ENCODE measurements at regions not wholly inside any gene's neighbourhood (a gene's known extent, or its start where the extent isn't known, plus 50 kb on each side); places are given as distances from the start of the nearest gene placed in this dataset.
"Not testable (repeated sequence)": the region's sequence is repeated elsewhere in the genome, so short reads cannot be mapped to it uniquely, and the experiment has no call there.

DNA sequence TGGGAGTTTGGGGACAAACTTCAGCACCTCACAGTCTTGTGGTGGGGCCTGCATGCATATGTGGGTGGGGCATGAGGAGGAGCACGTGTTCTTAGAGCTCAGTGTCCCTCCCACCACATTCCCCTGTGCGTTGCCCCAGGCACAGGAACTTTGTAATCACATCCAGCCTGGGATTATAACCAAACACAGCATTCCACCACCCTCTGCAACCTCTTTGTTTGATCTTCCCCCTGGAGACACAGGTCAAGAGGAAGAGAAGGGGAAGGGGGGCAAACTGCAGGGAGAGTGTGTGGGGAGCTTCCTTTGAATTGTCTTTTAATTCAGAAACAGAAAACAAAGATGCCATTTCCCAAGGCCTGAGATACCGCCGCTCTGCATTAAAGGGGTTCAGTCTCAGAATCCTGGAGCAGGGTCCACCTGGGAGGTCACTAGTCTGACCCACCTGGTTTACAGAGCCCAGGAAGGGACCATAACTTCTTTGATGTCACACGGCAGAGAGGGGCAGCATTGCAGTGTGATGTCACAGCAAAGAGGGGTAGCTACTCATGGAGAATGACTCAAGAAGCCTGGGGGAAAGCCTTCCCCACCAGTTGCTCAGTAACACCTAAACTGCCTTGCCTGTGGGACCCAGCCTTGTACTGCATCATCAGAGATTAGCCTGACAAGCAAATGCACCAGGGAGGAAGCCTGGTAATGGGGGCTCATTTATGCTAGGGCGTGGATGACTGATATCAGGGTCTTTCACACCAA, 106.3 kb upstream of the RNU6-1 start:
- no peak for DNase-seq

DNA sequence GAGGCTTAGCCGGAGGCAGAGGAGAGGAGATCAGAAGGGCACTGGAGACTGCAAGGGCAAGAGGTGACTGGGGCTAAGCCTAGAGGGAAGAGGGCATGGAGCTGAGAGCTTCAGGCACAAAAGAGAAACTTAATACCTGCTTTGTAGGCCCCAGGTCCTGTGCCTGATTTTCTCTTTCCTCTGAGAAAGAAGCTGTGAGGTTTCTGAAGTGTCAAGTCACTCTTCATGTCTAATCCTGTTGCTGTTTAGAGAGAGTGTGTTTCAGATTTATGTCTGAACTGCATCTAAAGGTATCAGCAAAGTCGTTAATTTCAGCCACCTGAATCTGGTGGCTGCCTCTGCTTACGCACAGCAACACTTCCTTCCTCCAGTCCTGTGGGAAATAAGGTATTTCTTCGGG, 106.9 kb upstream of the RNU6-1 start:
- no peak for DNase-seq

DNA sequence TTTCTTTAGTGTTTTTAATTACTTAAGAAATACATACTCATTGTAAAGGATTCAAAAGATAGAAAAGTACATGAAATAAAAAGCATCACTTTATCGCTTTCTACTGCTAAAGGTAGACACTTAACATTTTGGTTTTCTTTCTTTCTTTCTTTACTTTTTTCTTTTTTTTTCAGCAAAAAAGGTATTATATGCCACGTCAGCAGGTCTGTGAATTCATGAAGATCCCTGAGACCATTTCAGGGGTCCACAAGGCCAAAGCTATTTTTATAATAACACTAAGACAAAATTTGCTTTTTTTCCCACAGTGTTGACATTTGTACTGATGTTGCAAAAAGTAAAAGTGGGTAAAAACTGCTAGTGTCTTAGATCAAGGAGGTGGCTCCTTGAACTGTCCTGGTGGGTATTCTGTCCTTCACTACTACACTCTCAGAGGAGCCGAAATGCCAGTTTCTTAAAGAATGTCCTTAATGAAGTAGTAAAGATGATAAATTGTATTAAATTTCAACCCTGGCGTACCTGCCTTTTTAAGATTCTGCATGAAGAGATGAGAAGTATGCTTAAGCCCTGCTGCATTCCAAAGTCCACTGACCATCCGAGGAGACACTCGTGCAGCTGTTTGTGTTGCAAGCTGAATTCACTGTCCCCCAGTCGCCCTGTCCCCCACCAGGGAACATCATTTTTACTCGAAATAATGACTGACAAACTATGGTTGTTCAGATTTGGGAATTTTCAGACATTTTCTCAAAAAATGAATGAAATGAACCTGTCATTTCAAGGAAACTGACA, 106.7 kb upstream of the PIAS1 start:
- DNase-seq: no peak

DNA sequence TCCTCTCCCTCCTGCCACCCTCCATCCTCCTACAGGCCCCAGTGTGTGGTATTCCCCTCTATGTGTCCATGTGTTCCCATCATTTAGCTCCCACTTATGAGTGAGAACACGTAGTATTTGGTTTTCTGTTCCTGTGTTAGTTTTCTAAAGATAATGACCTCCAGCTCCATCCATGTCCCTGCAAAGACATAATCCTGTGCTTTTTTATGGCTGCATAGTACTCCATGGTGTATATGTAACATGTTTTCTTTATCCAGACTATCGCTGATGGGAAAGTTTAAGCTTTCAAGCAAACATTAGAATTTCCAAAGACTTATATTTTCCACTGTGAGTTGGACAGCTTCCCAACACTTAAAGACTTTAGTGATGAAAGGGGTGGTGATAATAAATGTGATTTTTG, 105.9 kb upstream of the PIAS1 start:
- DNase-seq: no peak

DNA sequence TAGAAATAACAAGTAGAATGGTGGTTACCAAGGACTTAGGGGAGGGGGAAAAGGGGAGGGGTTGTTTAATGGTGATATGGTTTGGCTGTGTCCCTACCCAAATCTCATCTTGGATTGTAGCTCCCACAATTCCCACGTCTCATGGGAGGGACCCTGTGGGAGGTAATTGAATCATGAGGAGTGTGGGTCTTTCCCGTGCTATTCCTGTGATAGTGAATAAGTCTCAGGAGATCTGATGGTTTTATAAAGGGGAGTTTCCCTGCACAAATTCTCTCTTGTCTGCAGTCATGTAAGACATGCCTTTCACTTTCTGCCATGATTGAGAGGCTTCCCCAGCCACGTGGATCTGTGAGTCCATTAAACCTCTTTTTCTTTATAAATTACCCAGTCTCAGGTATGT, 102.9 kb upstream of the PIAS1 start:
- DNase-seq: not testable (repeated sequence)

DNA sequence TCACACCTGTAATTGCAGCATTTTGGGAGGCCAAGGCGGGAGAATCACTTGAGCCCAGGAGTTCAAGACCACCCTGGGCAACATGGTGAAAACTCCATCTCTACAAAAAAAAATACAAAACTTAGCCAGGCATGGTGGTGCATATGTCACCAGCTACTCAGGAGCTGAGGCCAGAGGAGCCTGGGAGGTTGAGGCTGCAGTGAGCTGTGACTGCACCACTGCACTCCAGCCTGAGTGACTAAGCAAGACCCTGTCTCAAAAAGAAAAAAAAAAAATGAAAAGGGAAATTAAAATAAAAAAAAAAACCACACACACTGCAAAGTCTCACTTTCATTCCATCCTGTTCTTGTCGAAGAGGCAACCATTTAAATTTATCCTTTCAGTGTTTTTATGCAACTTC, 100.8 kb upstream of the PIAS1 start:
- DNase-seq: no peak

DNA sequence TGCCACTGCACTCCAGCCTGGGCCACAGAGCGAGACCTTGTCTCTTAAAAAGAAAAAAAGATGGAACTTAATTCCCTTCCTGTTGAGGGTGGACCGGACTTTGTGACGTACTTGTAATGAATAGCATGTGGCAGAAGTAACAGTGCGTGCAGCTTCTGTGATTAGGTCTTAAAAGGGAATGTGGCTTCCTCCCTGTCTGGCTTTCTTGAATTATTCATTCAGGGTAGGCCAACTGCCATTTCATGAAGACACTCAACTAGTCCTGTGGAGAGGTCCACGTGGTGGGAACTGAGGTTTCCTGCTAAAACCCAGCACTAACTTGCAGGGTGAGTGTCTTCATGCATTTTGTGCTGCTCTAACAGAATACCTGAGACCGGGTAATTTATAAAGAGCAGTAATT, 98.9 kb upstream of the PIAS1 start:
- no peak for DNase-seq

DNA sequence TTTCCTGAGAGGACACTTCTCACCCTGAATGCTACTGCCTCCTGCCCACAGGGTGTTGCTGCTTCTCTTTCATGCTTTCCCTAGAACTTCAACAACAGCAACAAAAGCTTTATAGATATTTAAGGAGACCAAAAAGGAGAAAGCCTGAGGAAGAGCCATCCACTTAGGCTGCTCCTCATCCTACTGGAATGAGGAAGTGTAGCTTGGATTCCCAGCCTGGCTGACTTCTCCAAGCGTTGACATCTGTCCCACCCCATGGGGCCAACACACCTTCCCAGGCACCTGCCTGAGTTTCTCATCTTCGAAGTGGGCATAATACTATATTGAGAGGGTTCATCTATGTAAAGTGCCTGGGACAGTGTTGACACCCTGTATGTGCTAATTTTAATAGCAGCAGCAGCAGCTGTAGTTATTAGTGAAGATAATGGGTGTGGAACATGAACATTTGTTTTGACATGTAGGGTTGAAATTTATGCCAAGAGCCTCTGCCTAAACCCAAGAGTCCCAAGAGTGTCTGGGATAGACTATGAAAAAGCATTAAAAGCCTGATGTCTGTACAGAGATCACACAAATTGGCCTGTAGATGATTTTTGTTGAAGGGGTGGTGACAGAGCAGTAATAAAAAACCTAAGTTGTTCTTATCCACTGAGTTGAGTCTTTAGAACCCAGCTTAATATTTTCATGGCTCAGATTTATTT, 96.5 kb upstream of the PIAS1 start:
- no peak for DNase-seq

DNA sequence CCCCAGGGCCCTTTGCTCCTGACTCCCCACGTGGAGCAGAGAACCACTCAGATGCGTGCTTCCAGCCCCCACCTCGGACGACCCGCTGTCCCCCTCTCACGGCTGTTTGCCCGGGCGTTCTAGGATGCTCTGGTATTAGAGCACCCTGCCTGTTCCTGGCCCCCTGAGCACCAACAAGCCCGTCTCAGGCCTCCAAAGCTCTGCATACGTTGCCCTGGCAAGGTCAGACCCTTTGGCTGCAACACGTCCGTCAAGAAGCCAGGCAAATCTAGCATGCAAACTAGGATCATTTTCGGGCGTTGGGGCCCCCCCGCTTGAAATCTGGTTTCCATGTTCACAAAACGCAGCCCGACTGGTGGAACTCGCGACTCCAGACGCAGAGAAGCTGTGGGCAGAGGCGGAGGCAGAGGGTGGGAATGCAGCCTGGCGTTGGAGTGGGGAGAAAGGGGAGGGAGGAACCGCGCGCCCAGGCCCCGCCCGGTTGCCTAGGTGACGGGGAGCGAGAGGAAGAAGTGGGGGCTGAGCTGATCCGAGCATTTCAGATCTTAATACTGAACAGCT, 86.2 kb upstream of the PIAS1 start:
- peak; percentile 60 to 74 for DNase-seq

DNA sequence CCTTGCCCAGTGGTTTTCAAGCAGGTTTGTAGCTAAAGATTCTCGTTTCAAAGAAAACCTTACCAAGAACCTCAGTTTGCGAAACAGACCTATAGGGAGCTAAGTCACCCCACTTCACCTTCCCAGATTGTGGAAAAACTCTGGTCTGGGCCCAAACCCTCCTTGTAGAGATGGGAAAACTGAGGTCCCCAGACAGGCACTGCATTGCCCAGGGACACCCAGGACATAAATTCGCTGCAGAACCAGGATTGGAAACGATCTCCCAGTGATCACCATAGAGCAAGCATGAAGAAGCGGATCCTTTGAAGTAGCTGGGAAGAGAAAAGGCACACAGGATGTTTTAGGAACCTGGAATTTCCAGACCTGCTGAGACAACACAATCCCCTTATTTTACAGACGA, 85.6 kb upstream of the PIAS1 start:
- no peak for DNase-seq

DNA sequence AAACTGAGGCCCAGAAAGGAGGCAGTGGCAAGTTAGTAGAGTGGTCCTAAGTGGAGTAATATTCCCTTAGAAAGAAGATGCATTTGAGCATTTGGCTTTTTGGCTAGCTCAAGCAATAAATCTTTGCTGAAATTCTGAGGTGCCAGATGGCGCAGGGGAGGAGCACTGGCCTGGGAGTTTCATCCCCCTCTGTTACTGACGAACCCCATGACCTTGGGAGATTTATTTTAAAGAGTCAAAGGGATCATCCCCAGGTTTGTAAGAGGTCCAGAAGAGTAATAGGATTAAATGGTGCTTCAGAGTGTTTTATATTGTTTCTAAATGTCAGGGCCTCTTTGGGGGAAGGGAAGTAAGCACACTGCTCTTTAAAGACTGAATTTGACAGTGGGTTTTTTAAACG, 85.1 kb upstream of the PIAS1 start:
- no peak for DNase-seq

DNA sequence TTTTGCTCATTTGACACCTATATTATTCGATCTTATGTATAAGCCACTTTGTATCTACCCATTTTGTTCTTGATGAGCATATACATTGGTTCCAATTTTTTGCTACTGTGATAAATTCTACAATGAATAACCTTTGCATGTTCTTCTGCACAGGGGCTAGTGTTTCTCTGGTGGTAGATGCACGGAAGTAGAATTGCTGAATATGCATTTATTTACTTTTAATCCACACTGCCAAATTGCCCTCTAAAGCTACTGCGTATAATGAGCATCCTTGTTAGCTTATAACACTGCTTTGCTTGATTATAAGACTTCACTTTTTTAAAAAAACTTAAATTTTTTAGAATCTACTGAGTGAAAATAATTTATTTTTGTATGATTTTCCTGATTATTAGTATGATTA, 84.2 kb upstream of the PIAS1 start:
- DNase-seq: no peak

DNA sequence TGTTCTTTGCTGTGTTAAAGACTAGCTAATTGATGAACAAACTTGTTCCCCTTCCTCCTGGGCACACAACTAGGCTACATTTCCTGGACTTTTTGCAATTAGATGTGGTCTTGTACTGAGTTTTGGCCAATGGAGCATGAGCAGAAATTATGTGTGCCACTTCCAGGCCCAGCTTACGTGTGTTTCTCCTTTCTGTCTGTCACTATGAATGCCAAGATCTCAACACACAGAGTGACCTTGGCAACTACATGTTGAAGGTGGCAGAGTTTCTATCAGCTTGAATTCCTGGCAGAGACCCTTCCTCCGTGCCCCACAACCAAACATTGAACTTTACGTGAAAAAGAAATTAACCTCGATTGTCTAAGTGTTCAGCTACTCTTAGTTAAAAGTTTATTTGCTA, 81.7 kb upstream of the PIAS1 start:
- no peak for DNase-seq

DNA sequence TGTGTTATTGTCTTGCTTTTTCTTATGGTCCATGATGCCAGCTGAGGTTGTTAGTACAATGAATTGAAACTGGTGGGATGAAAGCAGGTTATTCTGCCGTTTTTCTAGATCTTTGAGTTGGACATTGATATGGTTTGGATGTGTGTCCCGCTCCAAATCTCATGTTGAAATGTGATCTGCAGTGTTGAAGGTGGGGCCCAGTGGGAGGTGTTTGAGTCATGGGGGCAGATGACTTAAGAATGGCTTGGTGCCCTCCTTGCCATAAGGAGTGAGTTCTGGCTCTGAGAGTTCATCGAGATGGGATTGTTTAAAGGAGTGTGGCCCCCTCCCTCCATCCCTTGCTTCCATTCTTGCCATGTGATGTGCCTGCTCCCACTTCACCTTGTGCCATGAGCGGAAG, 80.3 kb upstream of the PIAS1 start:
- DNase-seq: no peak

DNA sequence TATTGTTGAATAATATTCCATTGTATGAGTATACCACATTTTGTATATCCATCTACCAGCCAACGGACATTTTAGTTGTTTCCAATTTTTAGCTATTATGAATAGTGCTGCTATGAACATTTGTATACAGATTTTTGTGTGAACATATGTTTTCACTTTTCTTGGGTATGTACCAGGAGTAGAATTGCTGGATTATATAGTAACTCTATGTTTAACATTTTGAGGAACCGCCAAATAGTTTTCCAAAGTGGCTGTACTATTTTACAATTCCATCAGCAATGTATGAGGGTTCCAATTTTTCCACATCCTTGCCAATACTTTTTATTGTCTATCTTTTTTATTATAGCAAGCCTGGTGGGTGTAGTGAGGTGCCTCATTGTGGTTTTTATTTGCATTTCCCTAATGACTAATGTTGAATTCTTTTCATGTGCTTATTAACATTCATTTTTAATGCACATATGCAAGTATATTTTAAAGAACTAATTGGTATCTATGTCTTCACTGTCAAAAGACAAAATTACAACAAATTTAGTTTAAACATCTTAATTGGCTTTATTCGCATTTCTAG, 77.5 kb upstream of the PIAS1 start:
- DNase-seq: no peak

DNA sequence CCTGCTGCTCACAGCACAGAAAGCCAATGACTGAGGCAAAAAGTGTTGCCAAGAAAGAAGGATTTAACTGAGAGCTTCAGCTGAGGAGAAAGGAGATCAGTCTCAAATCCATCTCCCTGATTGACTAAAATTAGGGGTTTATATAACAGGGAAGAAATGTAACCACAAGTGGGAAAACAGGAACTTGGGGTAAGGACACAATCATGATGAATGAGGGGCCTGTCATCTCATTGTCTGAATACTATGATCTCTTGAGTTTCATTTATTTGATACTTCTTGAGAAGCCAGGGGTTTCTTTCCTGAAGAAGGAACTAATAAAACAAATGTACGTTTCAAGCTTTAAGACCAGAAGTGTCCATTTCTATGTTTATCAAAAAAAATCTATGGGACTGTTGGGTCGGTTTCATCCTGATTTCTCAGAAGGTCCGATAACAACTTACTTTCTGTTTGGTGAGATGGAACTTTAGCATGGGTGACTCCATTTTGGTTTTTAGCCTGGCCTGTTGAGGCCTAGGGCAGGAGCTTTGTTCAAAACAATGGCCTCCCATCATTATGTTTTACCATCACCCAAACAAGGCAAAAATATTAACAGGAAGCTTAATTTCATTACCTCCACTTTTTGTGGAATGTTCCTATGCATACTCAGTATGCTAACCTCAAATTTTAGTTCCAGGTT, 76.6 kb upstream of the PIAS1 start:
- peak; percentile 20 to 26 for DNase-seq

DNA sequence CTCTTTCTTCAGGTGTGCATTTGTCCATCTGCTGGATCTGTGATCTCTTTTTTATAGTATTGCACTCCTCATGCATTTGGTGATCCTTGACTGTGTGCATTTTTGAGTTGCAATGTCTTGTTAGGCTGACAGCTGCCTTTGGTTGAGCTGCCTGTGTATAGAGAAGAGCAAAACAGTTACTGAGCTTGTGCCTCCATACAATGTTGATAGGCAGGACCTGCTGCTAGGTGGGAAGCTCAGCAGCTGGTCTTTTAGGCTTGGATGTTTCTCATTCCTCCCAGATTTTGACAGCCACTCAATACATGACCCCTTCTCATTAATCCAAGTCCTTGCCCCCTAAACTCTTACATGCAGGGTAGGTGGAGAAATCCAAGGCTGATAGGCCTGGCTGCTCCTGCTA, 74.8 kb upstream of the PIAS1 start:
- DNase-seq: no peak

DNA sequence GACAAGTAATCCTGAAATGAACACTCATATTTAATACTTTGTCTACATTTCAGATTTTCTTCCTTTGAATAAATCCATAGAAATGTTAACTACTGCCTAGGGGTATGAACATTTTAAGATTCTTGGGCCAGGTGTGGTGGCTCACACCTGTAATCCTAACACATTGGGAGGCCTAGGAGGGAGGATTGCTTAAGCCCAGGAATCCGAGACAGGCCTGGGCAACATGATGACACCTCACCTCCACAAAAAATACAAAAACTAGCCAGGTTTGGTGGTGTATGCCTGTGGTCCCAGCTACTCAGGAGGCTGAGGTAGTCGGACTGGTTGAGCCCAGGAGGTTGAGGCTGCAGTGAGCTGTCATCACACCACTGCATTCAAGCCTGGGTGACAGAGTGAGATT, 73.9 kb upstream of the PIAS1 start:
- DNase-seq: no peak

DNA sequence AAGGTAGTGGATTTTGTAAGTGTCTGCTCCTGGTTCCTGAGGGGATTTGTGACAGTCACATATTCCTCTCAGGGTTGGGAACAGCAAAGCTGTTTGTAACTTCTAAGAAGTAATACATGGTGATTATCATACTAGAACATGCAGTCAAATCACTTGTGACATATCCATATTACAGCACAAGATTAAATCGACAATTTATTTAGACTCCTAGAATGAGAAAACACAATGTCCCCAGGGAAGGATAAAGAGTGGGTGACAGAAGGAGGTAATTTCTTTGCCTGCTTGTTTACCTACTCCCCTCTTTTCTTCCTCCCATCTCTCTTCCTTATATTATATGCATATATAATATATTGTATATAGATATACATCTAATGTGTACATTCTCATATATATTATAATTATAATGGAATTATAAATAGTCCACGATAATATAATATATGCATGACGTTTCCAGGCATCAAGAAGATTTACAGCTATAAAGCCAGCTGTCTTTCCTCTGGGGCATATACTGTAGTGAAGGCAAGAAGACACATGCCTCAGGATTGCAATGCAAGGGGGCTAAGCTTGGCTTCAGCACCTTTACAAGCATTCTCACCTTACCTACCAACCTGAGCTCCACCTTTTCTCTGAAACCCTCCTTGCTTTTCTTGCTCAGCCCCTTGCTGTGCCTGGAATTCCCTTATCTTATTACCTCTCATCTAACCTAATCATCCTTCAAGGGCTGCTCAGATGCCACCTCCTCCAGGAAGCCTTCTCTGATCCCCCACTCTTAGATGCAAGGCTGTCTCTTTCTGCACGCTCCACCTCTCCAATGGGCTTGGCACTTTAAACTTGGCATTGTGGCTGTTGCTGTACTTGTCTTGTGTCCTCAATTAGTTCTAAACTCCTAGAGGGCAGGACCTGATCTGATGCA, 73.1 kb upstream of the PIAS1 start:
- DNase-seq: no peak

DNA sequence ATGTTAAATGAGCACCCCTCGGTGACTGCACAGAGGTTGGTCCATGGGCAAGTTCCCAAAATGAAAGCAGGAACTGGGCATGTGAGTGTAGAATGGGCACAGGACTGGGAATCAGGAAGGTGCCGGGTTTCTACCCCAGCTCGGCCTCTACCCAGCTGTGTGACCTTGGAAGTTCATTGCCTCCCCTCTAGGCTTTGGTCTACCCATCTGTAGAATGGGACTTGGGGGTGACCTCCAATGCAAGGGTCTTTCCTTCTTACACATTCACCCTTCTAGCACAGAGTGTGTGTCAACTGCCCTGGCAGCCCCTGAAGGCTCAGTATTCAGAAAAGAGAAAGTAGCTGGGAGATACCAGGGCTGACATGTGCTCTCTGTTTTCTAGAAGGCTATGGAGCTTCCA, 72.3 kb upstream of the PIAS1 start:
- no peak for DNase-seq

DNA sequence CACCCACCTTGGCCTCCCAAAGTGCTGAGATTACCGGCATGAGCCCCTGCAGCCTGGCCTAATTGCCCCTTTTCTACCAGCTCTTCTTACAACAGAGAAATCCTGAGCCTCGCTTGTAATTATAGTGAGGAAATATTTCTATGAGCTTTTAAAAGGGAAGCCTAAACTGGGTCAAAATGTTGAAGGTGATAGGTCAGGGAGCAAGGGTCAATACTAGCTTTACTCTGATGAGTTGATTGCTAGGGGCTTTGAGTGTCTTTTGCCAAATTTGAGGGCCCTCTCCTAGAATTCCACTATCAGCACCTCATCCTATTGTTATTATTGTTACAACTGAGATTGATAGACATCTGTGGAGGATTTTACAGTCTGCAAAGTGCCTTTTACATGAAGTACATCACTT, 62.4 kb upstream of the PIAS1 start:
- DNase-seq: no peak
